ENCODE measurements at regions not wholly inside any gene's neighbourhood (a gene's known extent, or its start where the extent isn't known, plus 50 kb on each side); places are given as distances from the start of the nearest gene placed in this dataset.

- TF ChIP-seq STAT6 (CRISPR knock-in tag; conservative IDR thresholded peaks at IDR 0.05; ENCODE audit: low read depth) (no peak), SP1 (CRISPR knock-in tag; conservative IDR thresholded peaks at IDR 0.05) (no peak), ARID4B (CRISPR knock-in tag; IDR thresholded peaks at IDR 0.05; ENCODE audit: borderline replicate concordance) (no peak), USF1 (CRISPR knock-in tag; IDR thresholded peaks at IDR 0.05) (no peak), ZNF232 (CRISPR knock-in tag; IDR thresholded peaks at IDR 0.05) (no peak), ZNF512 (CRISPR knock-in tag; IDR thresholded peaks at IDR 0.05; ENCODE audit: borderline replicate concordance) (no peak), CDX4 (CRISPR knock-in tag; IDR thresholded peaks at IDR 0.05; ENCODE audit: borderline replicate concordance) (no peak), NFE2L1 (CRISPR knock-in tag; IDR thresholded peaks at IDR 0.05) (no peak), KAT7 (CRISPR knock-in tag; IDR thresholded peaks at IDR 0.05; ENCODE audit: borderline replicate concordance) (no peak)
Observed at GRCh38 chr20:12573442-12573841, 435.3 kb upstream of the SPTLC3 start (continued).

GRCh38 chr20:12575352-12576095 is 433.2 kb upstream of the SPTLC3 start:
- ChIA-PET POLR2A (no interaction called here), CTCF (no interaction called here)
- no peak overlapping the region for H3K4me3 Mint-ChIP-seq
- no peak overlapping the region for H3K27ac Mint-ChIP-seq
- H3K36me3 Mint-ChIP-seq = no peaks in the 10 kb centered on the region
- no peak for TF ChIP-seq ZNF121 (CRISPR knock-in tag; IDR thresholded peaks at IDR 0.05)
- no peak for TF ChIP-seq CREB1 (CRISPR knock-in tag; IDR thresholded peaks at IDR 0.05)
- TF ChIP-seq SP1 (CRISPR knock-in tag; conservative IDR thresholded peaks at IDR 0.05) = no peak
- TF ChIP-seq ELF4 (CRISPR knock-in tag; IDR thresholded peaks at IDR 0.05; ENCODE audit: low read depth) = no peak
- TF ChIP-seq EMX1 (CRISPR knock-in tag; IDR thresholded peaks at IDR 0.05) = no peak
- no peak for TF ChIP-seq TP53 (CRISPR knock-in tag; IDR thresholded peaks at IDR 0.05)
- no peak for ATAC-seq
- DNase-seq (ENCODE audit: low spot score) = no peak
- H3K9me3 Mint-ChIP-seq = no peaks in the 10 kb centered on the region; the same call in 1 of the 2 replicates
- H3K27me3 Mint-ChIP-seq (ENCODE audit: low read depth) = no peaks in the 10 kb centered on the region
- H3K4me1 Mint-ChIP-seq = peaks cover 20% of the 10 kb centered on the region

Data from WTC11 (cell line).